ENCODE measurements at regions not wholly inside any gene's neighbourhood (a gene's known extent, or its start where the extent isn't known, plus 50 kb on each side); places are given as distances from the start of the nearest gene placed in this dataset.

DNA sequence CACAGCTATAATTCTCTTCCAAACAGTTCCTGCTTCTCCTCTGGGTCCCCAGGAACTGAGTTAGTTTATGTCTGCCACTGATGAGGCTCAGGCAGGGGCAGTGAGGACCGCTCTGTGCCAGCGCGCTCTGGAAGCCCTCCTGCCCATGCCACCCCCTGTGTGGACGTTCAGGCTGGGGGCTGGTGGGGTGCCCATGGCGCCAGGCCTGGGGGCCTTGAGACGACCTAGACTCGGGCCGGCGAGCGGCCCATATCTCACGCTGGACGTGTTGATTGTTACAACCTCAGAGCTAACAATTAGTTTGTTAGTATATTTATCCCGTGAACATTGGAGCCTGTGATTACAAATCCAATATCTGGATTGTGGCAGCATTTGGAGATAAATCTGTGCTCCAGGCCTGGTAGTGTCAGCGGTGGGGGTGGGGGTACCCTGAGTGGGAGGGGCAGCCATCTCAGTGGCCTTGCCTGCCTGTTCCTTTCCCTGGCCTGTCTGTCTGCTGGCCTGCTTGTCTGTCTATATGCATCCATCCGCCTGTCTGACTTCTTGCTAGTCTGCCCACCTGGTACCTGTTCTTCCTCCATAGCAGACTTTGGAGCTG lies 256.5 kb upstream of the MVB12B start:
- no peak for FAIRE-seq
- H3K27ac ChIP-seq (ENCODE audit: low read depth, low read length): no peak overlapping the region
- no peak for TF ChIP-seq SIN3A (conservative IDR thresholded peaks at IDR 0.05 in 1 of 2, IDR thresholded peaks at IDR 0.05 in 1 of 2; ENCODE audit: low read depth in 1 of 2, low read length in 2 of 2)
- TF ChIP-seq, protein P1, sequence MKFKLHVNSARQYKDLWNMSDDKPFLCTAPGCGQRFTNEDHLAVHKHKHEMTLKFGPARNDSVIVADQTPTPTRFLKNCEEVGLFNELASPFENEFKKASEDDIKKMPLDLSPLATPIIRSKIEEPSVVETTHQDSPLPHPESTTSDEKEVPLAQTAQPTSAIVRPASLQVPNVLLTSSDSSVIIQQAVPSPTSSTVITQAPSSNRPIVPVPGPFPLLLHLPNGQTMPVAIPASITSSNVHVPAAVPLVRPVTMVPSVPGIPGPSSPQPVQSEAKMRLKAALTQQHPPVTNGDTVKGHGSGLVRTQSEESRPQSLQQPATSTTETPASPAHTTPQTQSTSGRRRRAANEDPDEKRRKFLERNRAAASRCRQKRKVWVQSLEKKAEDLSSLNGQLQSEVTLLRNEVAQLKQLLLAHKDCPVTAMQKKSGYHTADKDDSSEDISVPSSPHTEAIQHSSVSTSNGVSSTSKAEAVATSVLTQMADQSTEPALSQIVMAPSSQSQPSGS (IDR thresholded peaks at IDR 0.05; ENCODE audit: low read length): no peak
- no peak for TF ChIP-seq SP1 (IDR thresholded peaks at IDR 0.05; ENCODE audit: low read depth, low read length)
- no peak for TF ChIP-seq SUZ12 (IDR thresholded peaks at IDR 0.05; ENCODE audit: low read length)
- no peak for TF ChIP-seq TAF7 (optimal IDR thresholded peaks at IDR 0.05; ENCODE audit: borderline replicate concordance, low read depth, low read length)
- no peak for TF ChIP-seq SRF (IDR thresholded peaks at IDR 0.05; ENCODE audit: low read depth, low read length)
- no peak for TF ChIP-seq RAD21 (IDR thresholded peaks at IDR 0.05 in 1 of 2, conservative IDR thresholded peaks at IDR 0.05 in 1 of 2; ENCODE audit: low read depth in 2 of 2, low read length in 2 of 2)
- no peak for TF ChIP-seq CBX5 (IDR thresholded peaks at IDR 0.05; ENCODE audit: low read depth, low read length)
- no peak for TF ChIP-seq SP2 (IDR thresholded peaks at IDR 0.05; ENCODE audit: low read length)
- TF ChIP-seq EZH2 (IDR thresholded peaks at IDR 0.05; ENCODE audit: low read depth, low read length, severe bottlenecking): no peak
- TF ChIP-seq SAP30 (IDR thresholded peaks at IDR 0.05; ENCODE audit: insufficient read depth, insufficient replicate concordance, low read length): no peak

More for the DNA sequence above, 256.5 kb upstream of the MVB12B start:
- H3K79me2 ChIP-seq (ENCODE audit: control insufficient read depth in 1 of 2, insufficient read depth in 2 of 2, low read length in 2 of 2): no peaks in the 10 kb centered on the region
- CTCF ChIA-PET (ENCODE audit: partially characterized antibody): interaction anchor here (0.9 to 1.6 kb wide), 3 partner anchors 35 to 663 kb away, joined by 3 to 5 read pairs (median 3); no protein-coding TSS in a partner anchor
- no peak overlapping the region for H4K5ac ChIP-seq (ENCODE audit: insufficient read length, low read depth, low read length)
- 90% methylated on average over 15 of the region's 15 CpGs; no CpG with 5 or more reads in 1 of the 2 experiments for WGBS, 2 experiments (ENCODE audit: extremely low coverage in 1 of 2, insufficient coverage in 1 of 2, insufficient read length in 1 of 2, insufficient replicate concordance in 2 of 2, low coverage in 1 of 2, low lambda C conversion rate in 2 of 2, missing lambda C conversion rate in 1 of 2)
- H2BK12ac ChIP-seq (ENCODE audit: low read depth, low read length): no peak overlapping the region
- H3K14ac ChIP-seq (ENCODE audit: insufficient read length): no peak overlapping the region
- no peak overlapping the region for H2AK5ac ChIP-seq (ENCODE audit: low read depth, low read length)
- H3K4me3 ChIP-seq (ENCODE audit: extremely low read depth in 1 of 4, insufficient read depth in 2 of 4, low read depth in 3 of 4, low read length in 4 of 4): no peak overlapping the region
- H3K9ac ChIP-seq (replicated peaks in 1 of 4; ENCODE audit: extremely low read depth in 1 of 4, low read depth in 3 of 4, low read length in 3 of 4): no peak overlapping the region
- POLR2A ChIA-PET (ENCODE audit: partially characterized antibody): no interaction called here
- no peak for DNase-seq (ENCODE audit: low read depth in 1 of 2, low spot score in 2 of 2)
- H2AFZ ChIP-seq (ENCODE audit: low read length): no peak overlapping the region
- H4K20me1 ChIP-seq (replicated peaks in 1 of 2; ENCODE audit: control insufficient read depth in 1 of 2, insufficient read depth in 2 of 2, low read length in 2 of 2): no peaks in the 10 kb centered on the region
- no peak overlapping the region for H4K91ac ChIP-seq (replicated peaks; ENCODE audit: insufficient read length, low read length)
- no peak overlapping the region for H3K4ac ChIP-seq (replicated peaks; ENCODE audit: insufficient read length, low read depth, low read length)
- H2BK120ac ChIP-seq (replicated peaks; ENCODE audit: low read depth, low read length): no peak overlapping the region
- H3K23ac ChIP-seq (ENCODE audit: insufficient read length): no peak overlapping the region
- no peak overlapping the region for H3K18ac ChIP-seq (ENCODE audit: extremely low read depth, low read length)
- H3K79me1 ChIP-seq (ENCODE audit: low read depth, low read length): no peaks in the 10 kb centered on the region; the same call in 1 of the 2 replicates
- no peak overlapping the region for H3K4me2 ChIP-seq (ENCODE audit: insufficient read depth in 1 of 2, low read depth in 2 of 2, low read length in 2 of 2)
- H4K8ac ChIP-seq (ENCODE audit: extremely low read depth, insufficient read depth, low read length): no peak overlapping the region
- no peaks in the 10 kb centered on the region for H3K36me3 ChIP-seq (ENCODE audit: control insufficient read depth in 2 of 4, insufficient read depth in 4 of 4, low read length in 3 of 4)
- no peak overlapping the region for H3K56ac ChIP-seq (replicated peaks; ENCODE audit: insufficient read length, low read depth, low read length)
- no peaks in the 10 kb centered on the region for H3K9me3 ChIP-seq (ENCODE audit: insufficient read depth in 2 of 2, low read depth in 1 of 2, low read length in 1 of 2)
- no peaks in the 10 kb centered on the region for H3K23me2 ChIP-seq (ENCODE audit: low read depth, low read length)
- no peaks in the 10 kb centered on the region for H3K27me3 ChIP-seq (replicated peaks in 1 of 4; ENCODE audit: control insufficient read depth in 3 of 4, extremely low read depth in 1 of 4, insufficient read depth in 3 of 4, low read length in 3 of 4)
- no peak overlapping the region for H2BK15ac ChIP-seq (ENCODE audit: low read length)
- H2BK20ac ChIP-seq (ENCODE audit: low read length): no peak overlapping the region
- peaks cover 0 to 2% (median 0%) of the 10 kb centered on the region in 4 experiments; a peak in 1 of 7 replicates for H3K4me1 ChIP-seq (replicated peaks in 1 of 4; ENCODE audit: control insufficient read depth in 3 of 4, insufficient read depth in 4 of 4, low read length in 3 of 4)
- H2BK5ac ChIP-seq (ENCODE audit: low read depth, low read length): no peak overlapping the region
